IPS-20b (cell line): ENCODE measurements at regions not wholly inside any gene's neighbourhood (a gene's known extent, or its start where the extent isn't known, plus 50 kb on each side); places are given as distances from the start of the nearest gene placed in this dataset.

Experiments used
- H3K27ac ChIP-seq: one replicate; pipeline ENCODE4 v1.5.1; 2013; ENCODE audit warnings: low read length
- H3K27me3 ChIP-seq: 2 replicates; pipeline ENCODE4 v1.6.1; 2013; ENCODE audit warnings: mild to moderate bottlenecking, low read length, inconsistent platforms; ENCODE audit not compliant: insufficient read depth
- H3K36me3 ChIP-seq: 2 replicates; pipeline ENCODE4 v1.6.1; 2013; ENCODE audit warnings: low read depth, mild to moderate bottlenecking, inconsistent platforms, low read length, moderate library complexity; ENCODE audit not compliant: insufficient read depth
- H3K4me1 ChIP-seq: 2 replicates; pipeline ENCODE4 v1.6.1; 2013; ENCODE audit warnings: mild to moderate bottlenecking, control low read depth, inconsistent platforms, low read length, moderate library complexity; ENCODE audit not compliant: insufficient read depth
- H3K4me3 ChIP-seq: 2 replicates; pipeline ENCODE4 v1.5.1; 2013; ENCODE audit warnings: mild to moderate bottlenecking, low read length, inconsistent platforms
- H3K9ac ChIP-seq: 2 replicates; pipeline ENCODE4 v1.6.1; 2013; ENCODE audit warnings: low read depth, mild to moderate bottlenecking, inconsistent platforms, low read length, moderate library complexity
- H3K9me3 ChIP-seq: 2 replicates; pipeline ENCODE4 v1.6.1; 2013; ENCODE audit warnings: mild to moderate bottlenecking, low read depth, low read length, inconsistent platforms; ENCODE audit not compliant: insufficient read depth

DNA sequence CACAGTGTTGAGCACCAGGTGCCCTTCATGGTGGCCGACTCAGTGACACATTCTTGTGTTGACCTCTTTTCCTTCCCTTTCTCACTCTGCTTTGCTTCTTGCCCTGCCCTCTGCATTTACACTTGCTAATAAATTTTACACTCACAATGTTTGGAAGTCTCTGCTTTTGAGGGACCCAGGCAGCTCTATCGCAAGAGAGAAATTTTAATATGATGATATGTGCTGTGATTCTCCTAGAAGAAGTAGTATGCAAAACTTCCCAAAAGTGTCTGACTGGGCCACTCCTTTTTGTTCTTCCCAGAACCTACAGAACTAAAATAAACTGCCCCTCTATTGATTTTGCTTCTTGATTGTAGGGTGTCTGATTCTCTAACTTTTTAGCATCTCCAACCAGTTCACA is 135.0 kb downstream of the IRS1 start:
- H3K4me3 ChIP-seq, result no peak overlapping the region
- H3K27ac ChIP-seq, result no peak overlapping the region
- no peaks in the 10 kb centered on the region for H3K36me3 ChIP-seq
- H3K9ac ChIP-seq, result no peak overlapping the region
- H3K27me3 ChIP-seq, result no peaks in the 10 kb centered on the region
- no peaks in the 10 kb centered on the region for H3K4me1 ChIP-seq
- no peaks in the 10 kb centered on the region for H3K9me3 ChIP-seq

DNA sequence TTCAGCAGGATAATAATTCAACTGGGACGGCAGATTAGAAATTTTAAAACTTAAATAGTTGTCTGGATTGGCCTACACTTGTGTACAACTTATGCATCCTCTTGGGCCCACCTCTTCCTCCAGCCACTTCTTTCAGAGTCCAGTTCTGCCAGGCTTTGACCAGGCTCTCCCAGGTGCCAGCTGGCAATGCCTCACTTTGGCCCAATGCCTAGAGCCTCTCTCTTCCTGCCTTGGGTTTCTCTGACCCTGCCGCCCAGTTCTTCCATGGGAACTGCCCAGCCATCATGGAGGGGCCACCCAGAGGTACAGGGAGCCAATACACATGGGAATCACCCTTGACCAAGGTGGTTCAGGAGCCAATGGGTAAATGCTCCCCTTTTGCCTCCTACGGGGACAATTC is 135.5 kb downstream of the IRS1 start:
- no peaks in the 10 kb centered on the region for H3K36me3 ChIP-seq
- H3K27me3 ChIP-seq, result no peaks in the 10 kb centered on the region
- H3K27ac ChIP-seq, result no peak overlapping the region
- no peaks in the 10 kb centered on the region for H3K4me1 ChIP-seq
- H3K4me3 ChIP-seq, result no peak overlapping the region
- H3K9me3 ChIP-seq, result no peaks in the 10 kb centered on the region
- H3K9ac ChIP-seq, result no peak overlapping the region

DNA sequence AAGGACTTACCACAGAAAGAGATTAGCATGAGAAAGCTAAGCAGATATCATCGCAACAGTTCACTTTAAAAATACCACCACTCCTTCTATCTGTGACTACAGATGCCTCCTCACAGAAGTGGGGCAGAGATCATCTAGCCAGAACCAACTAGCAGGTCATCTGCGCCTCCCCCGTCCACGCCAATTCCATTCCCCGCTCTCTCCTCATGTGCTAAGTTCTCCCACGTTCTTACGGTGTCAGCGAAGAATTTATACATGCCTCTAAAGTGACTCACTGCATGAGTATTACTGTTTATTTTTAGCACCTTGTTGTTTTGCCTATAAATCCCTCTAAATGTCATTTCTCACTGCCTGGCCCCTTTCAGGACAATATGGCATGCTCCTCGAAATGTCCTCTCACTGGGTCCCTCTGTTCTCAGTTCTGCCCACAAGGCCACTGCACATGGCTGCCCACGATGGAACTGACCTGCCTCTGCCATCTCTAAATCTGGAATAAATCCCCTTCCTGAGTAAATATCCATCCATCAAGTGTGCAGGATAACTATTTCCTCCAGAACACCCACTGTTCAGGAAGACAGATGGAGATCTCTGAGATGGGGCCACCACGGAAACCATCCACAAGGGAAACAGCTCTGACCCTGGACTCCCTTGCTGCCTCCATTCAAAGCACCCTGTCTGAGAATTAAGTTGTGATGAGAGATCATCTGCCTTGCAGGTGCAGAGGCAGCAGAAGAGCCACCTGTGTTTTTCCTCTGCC is 137.7 kb downstream of the IRS1 start:
- H3K36me3 ChIP-seq, result no peaks in the 10 kb centered on the region
- no peaks in the 10 kb centered on the region for H3K9me3 ChIP-seq
- H3K4me1 ChIP-seq, result no peaks in the 10 kb centered on the region
- H3K9ac ChIP-seq, result no peak overlapping the region
- no peak overlapping the region for H3K4me3 ChIP-seq
- no peak overlapping the region for H3K27ac ChIP-seq
- H3K27me3 ChIP-seq, result no peaks in the 10 kb centered on the region

DNA sequence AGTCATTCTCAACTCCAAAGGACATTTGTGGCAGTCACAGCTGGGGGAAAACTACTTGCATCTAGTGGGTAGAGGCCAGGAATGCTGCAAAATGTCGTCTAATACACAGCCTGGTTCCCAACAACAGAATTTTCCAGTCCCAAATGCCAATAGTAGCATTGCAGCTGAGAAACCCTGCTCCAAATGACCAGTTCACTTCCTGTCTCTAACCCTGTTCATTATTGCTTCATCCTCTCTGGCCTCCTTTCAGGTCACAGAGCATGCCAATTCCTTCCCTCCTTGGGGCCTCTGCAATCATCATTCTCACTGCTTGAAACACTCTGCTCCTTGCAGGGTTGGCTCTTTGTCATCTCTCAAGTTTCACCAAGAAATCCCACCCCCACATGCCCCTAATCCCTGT is 139.1 kb downstream of the IRS1 start:
- no peaks in the 10 kb centered on the region for H3K4me1 ChIP-seq
- no peak overlapping the region for H3K27ac ChIP-seq
- no peak overlapping the region for H3K9ac ChIP-seq
- no peaks in the 10 kb centered on the region for H3K36me3 ChIP-seq
- H3K9me3 ChIP-seq, result no peaks in the 10 kb centered on the region
- H3K4me3 ChIP-seq, result no peak overlapping the region
- H3K27me3 ChIP-seq, result no peaks in the 10 kb centered on the region

DNA sequence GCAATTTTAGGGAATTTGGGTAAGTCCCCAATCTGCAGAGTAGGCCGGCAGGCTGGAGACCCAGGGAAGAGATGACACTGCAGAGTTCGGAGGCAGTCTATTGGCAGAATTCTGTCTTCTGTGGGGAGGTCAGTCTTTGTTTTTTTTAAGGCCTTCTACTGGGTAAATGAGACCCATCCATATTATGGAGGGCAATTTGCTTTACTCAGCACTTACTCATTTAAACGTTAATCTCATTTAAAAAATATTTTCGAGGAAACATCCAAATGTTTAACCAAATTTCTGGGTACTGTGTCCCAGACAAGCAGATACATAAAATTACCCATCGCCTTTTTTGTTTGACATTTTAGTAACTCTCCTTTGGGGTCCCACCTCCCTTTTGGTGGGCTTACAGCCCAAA is 139.5 kb downstream of the IRS1 start:
- Histone ChIP-seq H3K4me1 (no peaks in the 10 kb centered on the region), H3K4me3 (no peak overlapping the region), H3K36me3 (no peaks in the 10 kb centered on the region), H3K9me3 (no peaks in the 10 kb centered on the region), H3K9ac (no peak overlapping the region), H3K27me3 (no peaks in the 10 kb centered on the region), H3K27ac (no peak overlapping the region)

DNA sequence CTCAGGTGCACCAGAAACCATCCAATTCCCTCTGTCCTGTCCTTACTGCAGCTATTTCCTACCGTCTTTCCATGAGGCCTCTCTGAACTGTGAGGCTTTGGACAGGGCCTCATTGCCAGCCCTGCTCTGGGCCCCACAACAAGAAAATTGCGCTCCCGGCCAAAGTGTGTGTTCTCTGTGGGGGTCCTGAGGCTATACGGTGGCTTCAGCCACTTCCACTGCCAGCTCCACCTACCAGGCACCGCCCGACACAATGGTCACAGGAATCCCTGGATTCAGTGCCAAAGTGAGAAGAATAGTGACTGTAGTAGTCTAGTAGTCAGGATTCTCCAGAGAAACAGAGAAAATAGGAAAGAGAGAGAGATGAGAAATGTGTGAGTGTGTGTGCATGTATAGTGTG is 140.2 kb downstream of the IRS1 start:
- Histone ChIP-seq H3K4me1 (no peaks in the 10 kb centered on the region), H3K9ac (no peak overlapping the region), H3K27me3 (no peaks in the 10 kb centered on the region), H3K4me3 (no peak overlapping the region), H3K36me3 (no peaks in the 10 kb centered on the region), H3K27ac (no peak overlapping the region), H3K9me3 (no peaks in the 10 kb centered on the region)

DNA sequence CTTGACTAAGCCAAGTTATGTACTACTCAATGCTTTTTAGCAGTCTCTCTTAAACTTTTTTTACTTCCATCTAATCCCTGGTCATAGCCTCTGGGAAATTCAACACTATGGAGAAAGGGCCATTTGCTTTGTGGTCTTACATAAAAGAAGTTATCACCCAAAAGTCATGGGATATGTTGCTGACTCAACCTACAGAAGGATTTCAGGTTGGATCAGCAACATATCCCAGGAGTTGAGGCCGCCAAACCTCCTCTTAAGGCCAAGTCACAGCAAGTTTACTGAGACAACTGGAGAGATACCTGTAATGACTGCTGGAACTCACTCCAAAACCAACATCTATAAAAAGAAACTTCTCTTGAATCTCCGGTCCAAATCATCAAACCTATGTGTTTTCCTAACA is 141.1 kb downstream of the IRS1 start:
- Histone ChIP-seq H3K27me3 (no peaks in the 10 kb centered on the region), H3K9me3 (no peaks in the 10 kb centered on the region), H3K4me3 (no peak overlapping the region), H3K36me3 (no peaks in the 10 kb centered on the region), H3K27ac (no peak overlapping the region), H3K4me1 (no peaks in the 10 kb centered on the region), H3K9ac (no peak overlapping the region)

DNA sequence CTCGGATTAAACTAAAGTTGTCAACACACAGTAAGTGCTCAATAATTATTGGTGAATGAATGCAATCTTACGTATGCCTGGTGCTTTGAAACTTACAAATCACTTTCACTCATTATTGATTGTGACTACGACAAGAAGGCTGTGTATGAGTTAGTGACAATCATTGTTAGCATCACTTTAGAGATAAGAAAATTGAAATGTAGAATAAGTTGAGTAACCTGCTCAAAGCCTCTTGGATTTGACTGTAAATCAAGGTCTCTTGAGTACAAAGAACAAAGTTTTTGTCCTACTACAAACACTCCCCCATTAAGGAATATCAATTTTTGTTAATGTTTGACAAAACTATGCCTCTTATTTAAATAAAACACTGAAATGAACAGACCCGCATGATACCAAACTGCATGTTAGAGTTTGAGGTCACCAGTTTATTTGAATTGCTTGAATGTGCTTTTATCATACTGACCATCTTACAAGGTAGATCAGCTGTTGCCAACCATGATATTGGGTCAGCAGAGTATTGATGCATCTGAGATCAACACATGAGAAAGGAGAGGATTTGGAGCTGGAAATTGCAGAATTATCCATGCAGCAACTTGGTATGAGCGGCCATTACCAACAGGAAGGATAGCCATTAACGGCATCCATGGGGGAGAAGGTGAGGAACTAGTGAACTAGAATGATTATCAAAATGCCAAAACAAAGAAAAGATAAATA is 142.1 kb downstream of the IRS1 start:
- H3K27ac ChIP-seq, result no peak overlapping the region
- no peak overlapping the region for H3K4me3 ChIP-seq
- H3K36me3 ChIP-seq, result no peaks in the 10 kb centered on the region
- no peaks in the 10 kb centered on the region for H3K27me3 ChIP-seq
- no peak overlapping the region for H3K9ac ChIP-seq
- H3K4me1 ChIP-seq, result no peaks in the 10 kb centered on the region
- H3K9me3 ChIP-seq, result no peaks in the 10 kb centered on the region

DNA sequence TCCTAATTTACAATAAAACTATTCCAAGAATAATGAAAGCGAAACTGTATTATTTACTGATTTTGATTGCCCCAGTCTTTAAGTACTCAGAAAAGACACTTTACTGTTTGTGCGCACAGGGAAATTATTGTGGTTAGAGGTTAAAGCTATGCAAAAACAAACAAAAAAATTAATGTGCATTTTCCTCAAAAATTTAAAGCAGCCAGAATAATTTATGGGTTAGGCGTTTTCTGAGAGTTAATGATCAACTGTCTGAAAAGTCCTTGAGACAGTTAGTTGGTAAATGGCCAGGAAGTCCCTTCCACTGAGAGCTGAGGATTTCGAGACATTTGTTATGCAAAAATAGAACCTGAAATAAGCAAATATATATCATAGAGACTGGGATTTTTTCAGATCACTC is 143.3 kb downstream of the IRS1 start:
- no peaks in the 10 kb centered on the region for H3K9me3 ChIP-seq
- no peaks in the 10 kb centered on the region for H3K27me3 ChIP-seq
- no peak overlapping the region for H3K4me3 ChIP-seq
- no peak overlapping the region for H3K27ac ChIP-seq
- no peaks in the 10 kb centered on the region for H3K36me3 ChIP-seq
- no peak overlapping the region for H3K9ac ChIP-seq
- no peaks in the 10 kb centered on the region for H3K4me1 ChIP-seq

DNA sequence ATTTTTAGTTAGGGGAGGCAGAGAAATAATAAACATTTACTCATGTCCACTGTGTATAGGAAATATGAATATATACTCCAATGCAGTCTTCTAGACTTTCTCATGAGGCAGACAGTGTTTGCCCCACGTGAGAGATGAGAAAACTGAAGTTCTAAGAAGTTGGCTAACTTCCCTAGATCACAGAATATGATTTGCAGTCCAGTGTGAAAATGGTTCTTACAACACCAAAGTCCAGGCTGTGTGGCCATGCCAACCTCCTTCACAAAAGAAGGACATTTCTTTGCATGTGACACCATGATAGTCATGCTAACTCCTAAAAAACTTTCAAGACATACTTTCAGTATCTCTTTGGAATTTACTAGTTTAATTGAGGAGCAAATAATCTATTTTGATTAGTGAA is 143.7 kb downstream of the IRS1 start:
- Histone ChIP-seq H3K9ac (no peak overlapping the region), H3K27ac (no peak overlapping the region), H3K4me1 (0 out of 2 replicates have a peak, but pooled peaks cover 2% of the 10 kb centered on the region), H3K4me3 (no peak overlapping the region), H3K36me3 (no peaks in the 10 kb centered on the region), H3K9me3 (no peaks in the 10 kb centered on the region), H3K27me3 (no peaks in the 10 kb centered on the region)

DNA sequence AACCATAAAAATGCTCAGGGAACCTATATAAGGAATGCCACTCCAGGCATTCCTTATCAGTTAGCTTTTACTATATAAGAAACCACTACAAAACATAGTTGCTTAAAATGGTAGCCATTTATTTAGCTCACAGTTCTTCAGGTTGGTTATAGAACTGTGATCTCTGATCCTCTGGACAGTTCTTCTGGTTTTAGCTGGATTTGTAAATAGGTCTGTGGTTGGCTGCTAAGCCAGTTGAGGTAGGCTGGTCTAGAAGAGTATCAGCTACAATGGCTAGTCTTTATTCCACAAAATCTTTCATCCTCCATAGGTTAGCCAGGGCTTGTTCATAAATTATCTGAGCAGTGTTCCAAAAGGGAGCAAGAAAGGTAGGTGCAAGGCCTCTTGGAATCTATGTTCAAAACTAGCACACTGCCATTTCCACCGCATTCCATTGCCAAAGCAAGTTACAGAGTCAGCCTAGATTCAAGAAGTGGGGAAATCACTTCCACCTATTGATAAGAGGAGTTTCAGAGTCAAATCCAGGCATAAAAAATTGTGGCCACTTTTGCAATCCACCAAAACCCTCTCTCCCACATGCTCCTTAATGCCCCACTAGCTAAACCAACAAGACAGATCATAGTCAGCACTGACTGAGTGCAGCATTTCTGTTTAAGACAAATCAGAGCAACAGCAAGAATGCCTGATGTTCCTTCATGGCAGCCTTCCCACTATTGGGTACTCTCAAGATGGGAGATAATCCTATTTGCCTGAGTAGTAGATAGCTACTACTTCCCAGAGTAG is 146.4 kb downstream of the IRS1 start:
- Histone ChIP-seq H3K27ac (no peak overlapping the region), H3K4me3 (no peak overlapping the region), H3K9me3 (peaks cover 8% of the 10 kb centered on the region; the same call in 1 of the 2 replicates), H3K27me3 (no peaks in the 10 kb centered on the region), H3K9ac (no peak overlapping the region), H3K36me3 (no peaks in the 10 kb centered on the region), H3K4me1 (peaks cover 16% of the 10 kb centered on the region; the same call in 1 of the 2 replicates)
